Inflammatory macrophage (primary cell): ENCODE measurements at regions not wholly inside any gene's neighbourhood (a gene's known extent, or its start where the extent isn't known, plus 50 kb on each side); places are given as distances from the start of the nearest gene placed in this dataset.
"Not testable (repeated sequence)": the region's sequence is repeated elsewhere in the genome, so short reads cannot be mapped to it uniquely, and the experiment has no call there.

Experiments
- DNase-seq, 2 donors: peaks; one replicate each; pipeline ENCODE4 v3.0.0-alpha.2; 2020 to 2022

GRCh38 chr15:91356083-91356482 lies 256.0 kb downstream of the SV2B start:
- no peak for DNase-seq

GRCh38 chr15:91357011-91357410 lies 257.0 kb downstream of the SV2B start:
- DNase-seq = no peak

DNA sequence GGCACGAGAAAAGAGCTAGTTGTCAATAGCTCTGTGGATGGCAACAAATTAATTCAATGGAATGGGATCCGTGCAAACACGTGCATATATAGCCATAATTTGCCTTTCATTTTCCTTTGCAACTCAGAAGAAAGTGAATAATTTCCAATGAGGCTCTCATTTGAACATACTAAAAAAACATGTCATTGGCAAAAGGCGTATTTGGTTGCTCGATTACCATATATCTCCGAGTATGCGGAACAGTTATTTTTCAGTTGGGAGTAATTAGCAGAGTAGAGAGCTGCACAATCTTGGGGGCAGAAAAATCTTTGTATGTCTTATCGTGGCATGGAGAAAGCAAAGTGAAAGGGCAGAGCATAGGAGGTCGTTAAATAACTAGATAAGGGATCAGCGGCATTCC lies 257.4 kb downstream of the SV2B start:
- DNase-seq = no peak

- no peak for DNase-seq
Measured at GRCh38 chr15:91358405-91358804, 258.3 kb downstream of the SV2B start.

- DNase-seq = not testable (repeated sequence)
Measured at GRCh38 chr15:91361696-91362095, 261.6 kb downstream of the SV2B start.

DNA sequence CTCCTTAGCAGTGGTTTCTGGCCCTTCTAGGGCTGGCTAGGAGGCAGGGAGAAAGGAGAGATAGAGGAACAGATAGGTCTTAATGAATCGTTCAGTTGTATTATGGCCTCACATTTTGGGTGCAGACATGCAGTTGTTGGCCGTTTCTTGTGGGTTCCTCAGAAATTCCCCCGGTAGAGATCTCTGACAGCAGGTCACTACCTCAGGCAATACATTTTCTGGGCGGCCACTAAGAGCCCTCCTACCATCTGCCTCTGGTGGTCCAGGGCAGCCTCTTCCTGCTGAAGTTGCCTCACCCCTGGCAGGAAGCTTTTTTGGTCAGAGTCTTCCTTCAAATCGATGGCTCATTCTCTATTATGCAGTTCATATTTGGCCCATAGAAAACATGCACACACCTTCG lies 266.1 kb downstream of the SV2B start:
- no peak for DNase-seq

- no peak for DNase-seq
Measured at GRCh38 chr15:91368611-91369010, 268.6 kb downstream of the SV2B start.

GRCh38 chr15:91369823-91370222 lies 269.8 kb downstream of the SV2B start:
- peak; percentile 35 to 50 for DNase-seq

GRCh38 chr15:91371345-91371744 lies 271.3 kb downstream of the SV2B start:
- not testable (repeated sequence) for DNase-seq

GRCh38 chr15:91374336-91374735 lies 274.3 kb downstream of the SV2B start:
- DNase-seq = no peak

- DNase-seq = no peak
Measured at GRCh38 chr15:91376038-91376437, 276.0 kb downstream of the SV2B start.

DNA sequence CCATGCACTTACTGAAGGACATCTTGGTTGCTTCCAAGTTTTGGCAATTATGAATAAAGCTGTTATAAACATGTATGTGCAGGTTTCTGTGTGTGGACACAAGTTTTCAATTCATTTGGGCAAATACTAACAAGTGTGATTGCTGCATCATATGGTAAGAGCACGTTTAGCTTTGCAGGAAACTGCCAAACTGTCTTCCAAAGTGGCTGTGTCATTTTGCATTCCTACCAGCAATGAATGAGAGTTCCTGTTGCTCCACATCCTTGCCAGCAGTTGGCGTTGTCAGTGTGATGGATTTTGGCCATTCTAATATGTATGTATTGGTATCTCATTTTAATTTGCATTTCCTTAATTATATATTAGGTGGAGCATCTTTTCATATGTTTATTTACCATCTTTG lies 280.1 kb downstream of the SV2B start:
- DNase-seq = no peak

GRCh38 chr15:91383532-91383931 lies 283.5 kb downstream of the SV2B start:
- DNase-seq = no peak

DNA sequence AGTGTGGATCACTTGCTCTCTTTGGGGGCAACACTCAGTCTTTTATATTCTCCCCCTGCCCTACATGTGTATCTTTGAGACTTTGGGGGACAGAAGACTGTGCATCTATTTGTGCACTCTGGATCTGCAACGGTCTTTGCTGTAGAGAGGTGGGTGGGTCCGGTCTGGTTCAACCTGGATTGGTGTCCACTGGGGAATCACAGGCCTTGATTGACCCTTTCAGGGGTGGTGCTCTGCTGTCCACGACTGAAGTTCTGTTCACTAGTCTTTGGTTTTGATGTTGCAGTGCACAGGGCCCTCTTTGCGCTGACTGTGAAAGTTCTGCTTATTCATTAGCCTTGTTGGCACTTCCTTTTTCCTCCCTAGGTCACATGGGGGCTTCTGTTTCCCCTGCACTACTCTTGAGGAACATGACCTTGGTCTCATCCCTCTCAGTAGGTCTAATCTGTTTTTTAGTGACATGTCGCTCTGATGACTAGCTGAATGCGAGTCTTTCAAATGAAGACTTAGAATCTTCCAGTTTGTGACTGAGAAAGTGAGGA lies 284.2 kb downstream of the SV2B start:
- peak; percentile 61 to 63 for DNase-seq

DNA sequence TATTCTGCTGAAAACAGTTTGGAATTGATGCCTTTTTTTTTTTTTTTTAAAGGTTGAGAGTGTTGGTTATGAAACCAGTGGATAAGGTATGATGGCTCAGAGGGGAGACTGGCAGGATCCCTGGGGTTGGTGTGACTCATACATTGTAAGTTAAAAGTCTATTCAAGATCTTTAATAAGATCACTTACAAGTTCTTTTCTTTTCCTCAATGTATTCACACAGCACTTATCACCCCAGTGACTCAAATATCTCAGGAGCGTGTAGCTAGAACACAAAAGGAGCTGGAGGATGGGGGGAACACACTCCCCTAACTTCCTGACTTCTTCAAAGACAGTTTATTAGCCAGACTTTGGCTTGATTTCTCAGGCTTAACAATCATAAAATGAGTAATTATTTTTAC lies 285.3 kb downstream of the SV2B start:
- DNase-seq = no peak

GRCh38 chr15:91393186-91393585 lies 293.1 kb downstream of the SV2B start:
- peak in 1 of 2 donors; percentile 11 for DNase-seq

DNA sequence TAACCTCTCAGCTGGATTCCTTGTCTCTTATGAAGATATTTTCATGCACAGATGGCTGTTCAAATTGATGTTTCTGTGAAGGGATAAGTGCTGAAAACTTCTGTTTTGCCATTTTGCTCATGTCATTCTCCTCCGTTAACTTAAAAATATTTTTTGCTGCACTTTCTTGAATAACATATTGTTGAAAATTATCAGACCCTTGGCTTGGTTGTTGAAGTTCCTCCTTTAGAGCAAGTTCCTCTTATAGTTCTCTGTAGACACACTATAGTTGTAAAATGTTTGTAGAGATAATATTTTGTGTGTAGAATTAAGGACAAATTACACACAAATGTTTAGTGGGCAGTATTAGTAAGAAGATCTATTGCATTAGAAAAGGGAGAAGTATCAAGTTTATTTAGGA lies 300.4 kb downstream of the SV2B start:
- DNase-seq = no peak

- DNase-seq = no peak
Measured at GRCh38 chr15:91407269-91407889, 307.3 kb downstream of the SV2B start.

- no peak for DNase-seq
Measured at GRCh38 chr15:91408476-91409076, 308.5 kb downstream of the SV2B start.

GRCh38 chr15:91409387-91409786 lies 309.3 kb downstream of the SV2B start:
- DNase-seq = no peak

DNA sequence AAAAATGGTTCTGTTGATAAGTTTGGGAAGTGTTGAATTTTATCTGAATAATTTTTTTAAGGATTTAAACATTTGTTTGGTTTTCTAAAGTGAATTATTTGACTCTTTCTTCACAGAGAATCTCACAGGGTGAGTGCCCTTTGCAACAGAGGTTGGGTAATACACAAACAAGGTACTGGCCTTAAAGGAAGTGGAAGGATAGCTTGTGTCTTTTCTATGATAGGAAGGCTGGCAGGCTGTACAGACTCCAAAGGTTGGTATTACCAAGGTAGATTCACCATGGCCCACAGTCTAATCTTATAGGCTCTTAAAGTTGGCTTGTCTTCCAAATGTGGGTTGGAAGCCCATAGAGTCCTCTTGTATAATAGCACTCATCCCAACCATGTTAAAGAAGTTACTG lies 311.5 kb downstream of the SV2B start:
- no peak for DNase-seq

DNA sequence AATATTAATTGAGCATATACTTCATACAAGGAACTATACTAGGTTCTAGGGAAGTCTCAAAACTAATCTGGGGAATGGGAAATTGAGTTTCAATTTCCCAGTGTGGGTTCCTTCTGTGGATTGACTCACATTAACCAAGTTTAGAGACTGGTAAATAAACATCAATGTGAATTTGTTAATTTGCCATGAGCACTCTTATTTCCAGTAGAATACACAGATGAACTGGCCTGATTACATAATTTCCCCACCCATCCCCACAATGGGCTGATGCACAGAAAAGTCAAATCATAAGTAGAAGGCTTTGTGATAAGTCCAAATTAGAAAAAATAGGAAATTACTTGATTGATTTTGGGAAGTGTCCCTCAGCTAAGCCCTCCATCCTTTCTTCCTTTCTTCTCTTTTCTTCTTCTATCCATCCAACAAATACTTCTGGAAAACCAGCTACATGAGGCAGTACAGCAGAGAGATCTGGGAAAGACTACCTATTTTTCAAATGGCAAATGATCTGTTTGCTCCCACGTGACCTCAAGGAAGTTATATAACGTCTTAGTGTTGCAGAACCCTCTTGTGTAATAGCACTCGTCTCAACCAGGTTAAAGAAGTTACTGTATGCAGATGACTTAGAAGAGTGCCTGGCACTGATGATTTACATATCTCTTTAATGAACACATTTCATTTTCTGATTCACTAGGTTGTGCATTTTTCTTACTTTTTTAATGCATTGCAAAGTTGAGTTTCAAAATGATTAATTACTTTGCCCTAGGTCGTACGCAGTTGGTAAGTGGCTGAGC lies 312.3 kb downstream of the SV2B start:
- DNase-seq = no peak

GRCh38 chr15:91413142-91413541 lies 313.1 kb downstream of the SV2B start:
- no peak for DNase-seq

- no peak for DNase-seq
Measured at GRCh38 chr15:91414124-91414523, 314.1 kb downstream of the SV2B start.
